GM12875 (cell line): ENCODE measurements at regions not wholly inside any gene's neighbourhood (a gene's known extent, or its start where the extent isn't known, plus 50 kb on each side); places are given as distances from the start of the nearest gene placed in this dataset.

Experiments
- H3K4me3 ChIP-seq: one replicate; pipeline ENCODE4 v1.5.1; 2011; ENCODE audit warnings: low read depth, low read length, control low read depth
- TF ChIP-seq, protein P1 (sequence below): IDR thresholded peaks from 2 replicates; pipeline ENCODE4 v1.5.1; 2011; ENCODE audit warnings: low read depth, mild to moderate bottlenecking, control low read depth, inconsistent platforms, low read length, moderate library complexity, borderline replicate concordance; ENCODE audit not compliant: insufficient read depth

DNA sequence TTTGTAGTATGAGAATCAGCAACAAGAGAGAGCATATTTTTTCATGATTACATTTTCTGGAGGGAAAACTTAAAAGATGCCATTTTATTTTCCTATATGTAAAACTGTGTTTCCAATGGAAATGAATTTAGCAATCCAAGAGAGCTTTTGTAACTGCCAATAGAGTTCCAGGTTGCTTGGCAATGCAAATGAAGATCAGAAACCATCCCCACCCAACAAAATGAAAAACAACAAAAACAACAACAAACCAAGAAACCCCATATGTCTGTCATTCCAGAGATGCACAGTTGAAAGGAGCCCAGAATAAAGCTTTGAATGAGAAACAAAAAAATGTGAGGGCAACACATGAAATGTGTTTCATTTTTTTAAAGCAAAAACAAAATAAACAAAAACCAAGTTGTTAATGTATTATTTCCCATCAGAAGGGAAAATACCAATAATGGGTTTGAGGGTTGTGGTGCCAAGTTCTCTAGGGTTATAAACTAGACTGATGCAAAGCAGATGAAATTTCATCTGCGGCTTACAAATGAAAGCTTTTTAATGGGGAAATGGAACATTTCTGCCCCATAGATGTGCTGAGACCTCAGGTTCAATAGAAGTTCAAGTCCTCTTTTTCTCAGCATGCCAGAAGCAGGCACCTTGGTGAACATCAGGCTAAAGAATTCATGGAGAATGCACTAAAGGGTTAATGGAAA is 121.5 kb upstream of the MCHR2 start:
- no peak overlapping the region for H3K4me3 ChIP-seq
- TF ChIP-seq, protein P1, sequence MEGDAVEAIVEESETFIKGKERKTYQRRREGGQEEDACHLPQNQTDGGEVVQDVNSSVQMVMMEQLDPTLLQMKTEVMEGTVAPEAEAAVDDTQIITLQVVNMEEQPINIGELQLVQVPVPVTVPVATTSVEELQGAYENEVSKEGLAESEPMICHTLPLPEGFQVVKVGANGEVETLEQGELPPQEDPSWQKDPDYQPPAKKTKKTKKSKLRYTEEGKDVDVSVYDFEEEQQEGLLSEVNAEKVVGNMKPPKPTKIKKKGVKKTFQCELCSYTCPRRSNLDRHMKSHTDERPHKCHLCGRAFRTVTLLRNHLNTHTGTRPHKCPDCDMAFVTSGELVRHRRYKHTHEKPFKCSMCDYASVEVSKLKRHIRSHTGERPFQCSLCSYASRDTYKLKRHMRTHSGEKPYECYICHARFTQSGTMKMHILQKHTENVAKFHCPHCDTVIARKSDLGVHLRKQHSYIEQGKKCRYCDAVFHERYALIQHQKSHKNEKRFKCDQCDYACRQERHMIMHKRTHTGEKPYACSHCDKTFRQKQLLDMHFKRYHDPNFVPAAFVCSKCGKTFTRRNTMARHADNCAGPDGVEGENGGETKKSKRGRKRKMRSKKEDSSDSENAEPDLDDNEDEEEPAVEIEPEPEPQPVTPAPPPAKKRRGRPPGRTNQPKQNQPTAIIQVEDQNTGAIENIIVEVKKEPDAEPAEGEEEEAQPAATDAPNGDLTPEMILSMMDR: no peak

DNA sequence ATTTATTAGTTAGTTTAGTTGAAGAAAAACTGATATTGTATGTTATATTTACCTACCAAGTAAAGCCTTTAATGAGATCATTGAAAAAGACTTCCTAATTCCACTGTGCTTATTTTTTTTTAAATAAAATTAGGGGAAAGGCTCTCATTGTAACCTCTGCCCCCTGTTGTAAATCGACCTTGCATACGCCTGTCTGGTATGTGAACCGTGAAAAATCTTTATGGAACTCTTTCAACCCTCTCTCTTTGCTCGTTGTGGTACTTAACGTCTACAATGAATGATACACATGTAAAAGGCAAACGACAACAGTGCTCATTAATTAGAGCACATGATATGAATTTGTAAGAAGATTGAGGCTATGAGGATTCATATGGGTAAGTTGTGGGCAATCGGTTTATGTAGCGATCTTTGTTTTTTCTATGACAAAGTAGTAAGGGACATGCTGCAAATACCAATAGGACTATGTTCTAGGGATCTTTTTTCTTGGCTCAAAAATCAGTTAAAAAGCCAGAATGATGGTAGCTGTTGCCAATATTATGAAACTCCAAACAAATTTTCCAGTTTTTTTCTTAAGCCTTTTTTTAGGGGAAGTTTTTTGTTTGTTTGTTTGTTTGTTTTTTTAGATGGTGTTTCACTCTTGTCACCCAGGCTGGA is 119.0 kb upstream of the MCHR2 start:
- H3K4me3 ChIP-seq: no peak overlapping the region
- TF ChIP-seq, protein P1: no peak

DNA sequence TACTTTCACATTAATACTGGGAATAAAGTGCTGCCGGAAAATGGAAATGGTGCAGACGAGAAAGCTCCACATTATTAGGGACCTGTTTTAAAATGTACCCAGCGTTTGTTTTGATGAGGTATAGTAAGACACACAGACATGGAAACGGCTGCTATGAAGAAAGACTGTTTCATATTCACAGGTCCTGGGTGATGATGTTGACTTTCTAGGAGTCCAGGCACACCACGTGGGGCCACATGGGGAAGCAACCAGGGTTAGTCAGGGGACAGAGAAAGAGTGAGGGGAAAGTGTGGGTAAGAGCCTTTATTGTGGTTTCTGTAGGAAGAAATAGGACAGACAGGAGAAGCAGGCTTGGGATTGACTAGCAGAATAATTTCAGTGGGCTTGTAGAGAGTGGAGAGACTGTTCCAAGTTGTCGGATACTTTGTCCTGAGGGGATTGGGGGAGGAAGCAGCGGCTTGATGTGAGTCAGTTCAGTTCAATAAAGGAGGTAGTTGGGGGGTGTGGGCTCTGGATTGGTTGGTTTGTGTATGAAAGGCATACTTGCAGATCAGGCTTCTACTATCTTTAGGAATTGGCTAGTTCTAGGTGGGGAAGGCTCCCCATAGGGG is 112.0 kb upstream of the MCHR2 start:
- no peak overlapping the region for H3K4me3 ChIP-seq
- TF ChIP-seq, protein P1: no peak

DNA sequence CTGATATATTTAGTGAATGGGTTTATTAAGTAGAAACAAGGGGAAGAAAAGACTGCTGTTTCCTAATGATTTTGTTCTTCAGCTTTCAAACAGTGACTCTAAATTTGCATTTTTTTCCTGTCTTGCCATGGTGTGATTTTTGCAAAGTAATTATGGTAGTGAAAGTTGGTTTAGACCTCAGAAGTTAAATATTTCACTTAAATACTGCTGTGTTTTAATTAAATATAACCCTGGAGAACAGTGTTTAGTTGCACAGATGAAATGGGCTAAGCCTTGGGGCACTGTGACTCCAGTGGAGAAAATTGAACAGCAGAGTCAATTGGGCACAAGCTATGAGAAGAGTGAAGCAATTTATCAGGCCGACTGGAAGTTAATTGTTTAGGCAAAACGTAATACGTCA is 111.1 kb upstream of the MCHR2 start:
- no peak overlapping the region for H3K4me3 ChIP-seq
- TF ChIP-seq, protein P1: no peak

DNA sequence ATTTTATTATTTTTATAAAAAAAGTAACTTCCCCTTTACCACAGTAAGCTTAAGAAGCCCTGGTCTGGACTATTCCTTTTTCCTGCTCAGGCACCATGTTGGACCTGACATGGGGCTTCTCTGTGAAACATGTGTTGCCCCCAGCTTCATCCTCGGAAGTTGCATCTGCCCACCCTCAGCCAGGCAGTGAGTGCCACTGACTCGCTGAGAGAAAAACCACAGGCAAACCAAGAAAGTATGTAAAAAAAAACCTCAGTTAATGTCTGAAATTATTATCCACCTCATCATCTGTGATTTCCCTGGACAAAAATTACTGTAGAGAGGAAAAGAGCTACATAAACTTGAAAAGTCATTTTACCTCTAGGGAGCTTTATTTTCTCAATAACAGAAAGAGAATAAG is 109.9 kb upstream of the MCHR2 start:
- TF ChIP-seq, protein P1: no peak
- H3K4me3 ChIP-seq: no peak overlapping the region

DNA sequence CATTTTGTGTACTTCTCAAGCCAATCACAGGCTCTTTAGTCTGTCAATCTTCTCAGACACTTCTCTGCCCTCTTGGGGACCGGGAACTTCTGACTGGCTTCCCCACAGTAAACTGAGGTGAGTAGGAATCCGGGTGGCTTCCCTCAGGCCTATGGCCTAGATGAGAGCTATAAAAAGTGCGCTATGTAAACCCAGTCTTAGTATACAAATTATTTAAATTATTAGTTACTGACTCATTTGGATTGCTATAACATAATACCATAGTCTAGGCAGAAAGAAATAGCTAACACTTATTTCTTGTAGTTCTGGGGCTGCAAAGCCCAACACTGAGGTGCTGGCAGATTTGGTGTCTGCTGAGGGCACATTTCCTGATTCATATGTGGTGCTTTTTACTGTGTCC is 109.2 kb upstream of the MCHR2 start:
- TF ChIP-seq, protein P1: no peak
- no peak overlapping the region for H3K4me3 ChIP-seq

DNA sequence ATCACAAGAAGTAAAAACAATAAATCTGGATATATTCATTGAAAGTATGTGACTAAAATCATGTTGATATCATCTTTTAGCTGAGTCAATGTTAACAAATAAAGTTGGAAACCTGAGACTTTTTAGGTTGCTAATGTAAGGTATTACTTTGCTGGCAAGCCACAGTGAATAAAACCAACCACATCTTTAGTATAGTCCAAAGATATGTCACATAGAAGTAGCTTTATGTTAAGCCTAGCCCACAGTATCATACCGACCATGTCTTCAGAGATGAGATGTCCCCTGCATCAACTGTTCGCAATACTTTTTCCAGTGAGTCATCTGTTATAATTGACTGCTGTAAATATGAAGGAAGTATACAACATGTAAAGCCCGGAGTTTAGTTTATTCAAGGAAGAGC is 107.6 kb upstream of the MCHR2 start:
- TF ChIP-seq, protein P1: no peak
- H3K4me3 ChIP-seq: no peak overlapping the region
